ENCODE measurements at regions not wholly inside any gene's neighbourhood (a gene's known extent, or its start where the extent isn't known, plus 50 kb on each side); places are given as distances from the start of the nearest gene placed in this dataset.

DNA sequence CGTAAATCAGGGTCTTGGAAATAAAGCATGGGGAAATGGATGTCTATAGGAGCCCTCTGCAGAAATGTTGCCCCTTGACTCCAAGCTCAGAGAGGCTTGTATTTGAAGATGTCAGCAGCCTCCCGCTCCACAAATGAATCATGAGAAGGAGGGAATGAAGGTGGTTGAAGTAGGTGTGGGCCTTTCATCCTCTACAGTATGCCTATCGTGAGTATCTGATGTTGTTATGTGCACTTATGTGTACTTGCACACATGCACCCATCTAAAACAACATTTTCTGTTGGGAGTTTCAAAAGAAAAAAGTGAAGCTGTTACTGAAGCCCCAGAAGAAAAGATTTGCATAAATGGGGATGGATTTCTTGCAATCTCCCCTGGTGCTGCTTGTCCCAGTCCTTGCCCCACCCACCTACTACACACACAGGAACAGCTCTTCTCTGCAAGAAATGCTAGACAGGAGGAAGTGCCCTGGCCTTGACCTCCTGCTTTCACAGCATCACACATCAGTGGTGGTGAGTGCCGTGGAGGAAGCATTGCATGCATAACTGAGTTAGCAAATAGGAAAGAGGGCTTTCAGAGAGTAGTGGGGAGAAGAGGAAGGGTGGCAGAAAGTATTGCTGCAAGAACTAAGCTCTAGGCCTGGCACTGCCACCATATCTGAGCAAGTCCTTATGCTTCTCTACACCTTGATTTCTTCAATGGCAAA is 156.1 kb downstream of the SNX18 start:
- DNase-seq, result no peak
- POLR2A ChIA-PET, result no interaction called here
- Histone ChIP-seq H3K4me2 (no peak overlapping the region), H3K4me3 (ENCODE audit: low read depth in 2 of 2, low read length in 1 of 2) (no peak overlapping the region), H3K9me3 (no peaks in the 10 kb centered on the region), H3K9ac (no peak overlapping the region), H3K79me2 (ENCODE audit: insufficient read depth) (no peaks in the 10 kb centered on the region), H3K27me3 (ENCODE audit: insufficient read depth) (peaks cover 3% of the 10 kb centered on the region; the same call in 1 of the 2 replicates), H3K4me1 (ENCODE audit: control insufficient read depth in 1 of 2, insufficient read depth in 2 of 2, low read depth in 1 of 2, low read length in 1 of 2) (peaks cover 0 to 9% of the 10 kb centered on the region in 2 experiments; a peak in 1 of 4 replicates), H4K20me1 (ENCODE audit: insufficient read depth) (no peaks in the 10 kb centered on the region), H3K27ac (ENCODE audit: low read depth in 2 of 2, low read length in 1 of 2) (no peak overlapping the region), H3K9me2 (no peaks in the 10 kb centered on the region), H2AFZ (ENCODE audit: low read depth) (no peak overlapping the region), H3K36me3 (replicated peaks in 1 of 2; ENCODE audit: control insufficient read depth in 1 of 2, insufficient read depth in 2 of 2, low read length in 1 of 2) (no peaks in the 10 kb centered on the region), H3F3A (replicated peaks; ENCODE audit: insufficient read depth) (no peaks in the 10 kb centered on the region)
- TF ChIP-seq IRF3 (IDR thresholded peaks at IDR 0.05; ENCODE audit: low read depth, low read length) (no peak), FOXJ3 (CRISPR knock-in tag; IDR thresholded peaks at IDR 0.05) (no peak), FOXM1 (IDR thresholded peaks at IDR 0.05; ENCODE audit: low read depth) (no peak), RAD21 (IDR thresholded peaks at IDR 0.05; ENCODE audit: low read length) (no peak), EP300 (IDR thresholded peaks at IDR 0.05; ENCODE audit: borderline replicate concordance in 1 of 2, low read depth in 1 of 2, low read length in 1 of 2) (no peak), TAF1 (IDR thresholded peaks at IDR 0.05; ENCODE audit: borderline replicate concordance, low read depth, low read length) (no peak), NRF1 (IDR thresholded peaks at IDR 0.05; ENCODE audit: low read depth, low read length) (no peak), MAX (IDR thresholded peaks at IDR 0.05; ENCODE audit: low read depth) (no peak), GATA2 (CRISPR knock-in tag; IDR thresholded peaks at IDR 0.05) (no peak), USF2 (IDR thresholded peaks at IDR 0.05; ENCODE audit: borderline replicate concordance, low read depth, low read length) (no peak), SMC3 (IDR thresholded peaks at IDR 0.05; ENCODE audit: low read depth, low read length) (no peak), FOSL2 (IDR thresholded peaks at IDR 0.05; ENCODE audit: borderline replicate concordance, low read depth) (no peak), RFX5 (IDR thresholded peaks at IDR 0.05; ENCODE audit: low read length) (no peak), ELF1 (IDR thresholded peaks at IDR 0.05) (no peak), RXRA (IDR thresholded peaks at IDR 0.05; ENCODE audit: borderline replicate concordance, low read depth) (no peak), RCOR1 (IDR thresholded peaks at IDR 0.05; ENCODE audit: low read length) (no peak), YY1 (IDR thresholded peaks at IDR 0.05; ENCODE audit: low read depth) (no peak), CHD2 (IDR thresholded peaks at IDR 0.05; ENCODE audit: low read length, partially characterized antibody) (no peak), SIN3A (IDR thresholded peaks at IDR 0.05; ENCODE audit: borderline replicate concordance, low read depth, low read length) (no peak)
- TF ChIP-seq, protein P1, sequence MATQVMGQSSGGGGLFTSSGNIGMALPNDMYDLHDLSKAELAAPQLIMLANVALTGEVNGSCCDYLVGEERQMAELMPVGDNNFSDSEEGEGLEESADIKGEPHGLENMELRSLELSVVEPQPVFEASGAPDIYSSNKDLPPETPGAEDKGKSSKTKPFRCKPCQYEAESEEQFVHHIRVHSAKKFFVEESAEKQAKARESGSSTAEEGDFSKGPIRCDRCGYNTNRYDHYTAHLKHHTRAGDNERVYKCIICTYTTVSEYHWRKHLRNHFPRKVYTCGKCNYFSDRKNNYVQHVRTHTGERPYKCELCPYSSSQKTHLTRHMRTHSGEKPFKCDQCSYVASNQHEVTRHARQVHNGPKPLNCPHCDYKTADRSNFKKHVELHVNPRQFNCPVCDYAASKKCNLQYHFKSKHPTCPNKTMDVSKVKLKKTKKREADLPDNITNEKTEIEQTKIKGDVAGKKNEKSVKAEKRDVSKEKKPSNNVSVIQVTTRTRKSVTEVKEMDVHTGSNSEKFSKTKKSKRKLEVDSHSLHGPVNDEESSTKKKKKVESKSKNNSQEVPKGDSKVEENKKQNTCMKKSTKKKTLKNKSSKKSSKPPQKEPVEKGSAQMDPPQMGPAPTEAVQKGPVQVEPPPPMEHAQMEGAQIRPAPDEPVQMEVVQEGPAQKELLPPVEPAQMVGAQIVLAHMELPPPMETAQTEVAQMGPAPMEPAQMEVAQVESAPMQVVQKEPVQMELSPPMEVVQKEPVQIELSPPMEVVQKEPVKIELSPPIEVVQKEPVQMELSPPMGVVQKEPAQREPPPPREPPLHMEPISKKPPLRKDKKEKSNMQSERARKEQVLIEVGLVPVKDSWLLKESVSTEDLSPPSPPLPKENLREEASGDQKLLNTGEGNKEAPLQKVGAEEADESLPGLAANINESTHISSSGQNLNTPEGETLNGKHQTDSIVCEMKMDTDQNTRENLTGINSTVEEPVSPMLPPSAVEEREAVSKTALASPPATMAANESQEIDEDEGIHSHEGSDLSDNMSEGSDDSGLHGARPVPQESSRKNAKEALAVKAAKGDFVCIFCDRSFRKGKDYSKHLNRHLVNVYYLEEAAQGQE (IDR thresholded peaks at IDR 0.05; ENCODE audit: low read depth, low read length), result no peak
- CTCF ChIA-PET, result no interaction called here
- WGBS (ENCODE audit: low lambda C conversion rate), result 30% methylated on average over 4 of the region's 4 CpGs

Data from SK-N-SH (cell line).